Iris pigment epithelial cell (primary cell): ENCODE measurements at regions not wholly inside any gene's neighbourhood (a gene's known extent, or its start where the extent isn't known, plus 50 kb on each side); places are given as distances from the start of the nearest gene placed in this dataset.
"Not testable (repeated sequence)": the region's sequence is repeated elsewhere in the genome, so short reads cannot be mapped to it uniquely, and the experiment has no call there.

Experiments used
- DNase-seq: peaks from one replicate; pipeline ENCODE4 v3.0.0-alpha.2; 2011; ENCODE audit warnings: low read depth

DNA sequence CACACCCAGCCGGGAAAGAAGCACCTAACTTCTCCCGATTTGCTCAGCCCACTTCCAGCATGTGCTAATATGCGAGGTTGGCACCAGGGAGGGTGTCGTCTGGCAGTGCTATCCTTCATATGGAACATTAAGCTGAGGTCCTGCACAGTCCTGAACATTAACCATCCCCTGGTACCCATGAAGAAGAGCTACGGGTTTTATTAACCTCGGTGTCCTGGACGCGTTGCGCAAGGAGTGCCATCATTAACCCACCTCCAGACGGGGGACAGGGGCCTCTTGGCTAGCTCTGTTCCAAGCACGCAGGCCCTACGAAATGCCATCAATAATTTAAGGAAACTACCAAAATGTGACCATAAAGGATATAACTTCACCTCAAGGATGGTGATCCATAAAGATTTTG, 193.5 kb downstream of the MAF start:
- no peak for DNase-seq

DNA sequence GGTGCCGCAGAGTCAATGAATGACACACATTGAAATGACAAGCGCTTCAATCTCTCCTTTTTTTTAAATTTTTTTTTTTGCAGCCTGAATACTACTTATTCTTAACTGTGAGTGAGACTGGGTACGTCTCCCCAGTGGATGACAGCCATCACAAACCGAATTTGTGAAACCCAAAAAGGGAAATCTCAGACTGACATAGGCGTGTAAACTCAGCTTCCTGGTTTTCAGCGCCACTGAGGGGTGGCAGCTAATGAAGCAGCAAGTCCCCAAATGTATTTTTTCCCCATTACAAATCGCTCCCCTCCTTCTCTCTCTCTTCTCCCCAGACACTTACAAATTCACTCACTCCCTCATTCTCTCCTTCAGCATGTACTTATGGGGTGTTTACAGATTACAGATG, 196.0 kb downstream of the MAF start:
- DNase-seq, result no peak

DNA sequence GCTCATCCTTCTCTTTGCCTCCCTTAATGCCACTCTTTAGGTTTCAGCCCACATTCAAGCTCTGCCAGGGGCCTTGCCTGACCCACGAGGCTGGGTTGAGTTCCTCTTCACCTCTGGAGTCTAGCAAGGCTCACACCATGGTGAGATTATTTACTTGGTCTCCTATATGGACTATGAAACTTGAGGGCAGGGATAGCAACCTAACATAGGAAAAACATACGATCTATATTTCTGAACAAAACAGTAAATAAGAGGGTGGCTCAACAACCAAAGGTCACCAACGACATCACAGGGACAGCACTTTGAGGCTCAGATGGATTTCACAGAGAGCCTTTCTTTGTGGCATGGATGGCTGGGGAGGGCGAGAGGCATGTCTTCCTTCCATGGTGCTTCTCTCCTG, 197.0 kb downstream of the MAF start:
- DNase-seq, result no peak

DNA sequence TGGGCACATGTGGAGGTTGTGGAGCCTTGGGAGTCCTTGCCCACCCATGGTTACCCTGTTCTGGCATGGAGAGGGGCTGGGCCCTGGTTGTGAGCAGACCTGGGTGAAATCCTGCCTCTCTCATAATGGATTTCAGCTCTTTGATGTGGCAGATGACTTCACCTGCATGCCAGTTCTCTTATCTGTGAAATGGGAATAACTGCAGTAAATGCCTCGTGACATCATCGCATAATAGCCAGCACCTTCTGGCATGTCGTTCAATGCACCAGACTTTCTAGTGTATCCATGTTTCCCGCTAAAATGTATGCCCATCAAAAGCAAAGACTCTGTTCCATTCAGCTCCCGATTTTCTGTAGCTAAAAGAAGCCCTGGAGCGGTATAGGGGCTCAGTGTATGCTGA, 197.6 kb downstream of the MAF start:
- no peak for DNase-seq

DNA sequence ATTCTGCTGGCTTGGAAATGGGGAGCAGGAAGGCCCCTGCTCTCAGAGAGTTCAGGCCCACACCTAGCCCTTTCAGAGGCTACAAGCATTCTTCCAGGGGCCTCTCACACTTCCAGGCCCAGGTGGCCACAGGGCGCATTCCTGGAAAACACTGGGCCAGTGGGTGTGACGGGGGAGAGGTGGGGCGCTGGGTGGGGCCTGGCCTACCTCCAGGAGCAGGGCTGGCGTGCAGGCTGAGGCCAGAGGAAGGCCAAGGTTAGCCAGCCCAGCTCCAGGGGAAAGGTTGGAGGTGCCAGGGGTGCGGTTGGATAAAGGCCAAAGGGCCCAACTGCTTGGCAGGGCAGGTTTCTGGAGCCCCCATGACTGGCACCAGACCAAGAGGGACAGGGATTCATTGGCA, 198.2 kb downstream of the MAF start:
- DNase-seq, result no peak

DNA sequence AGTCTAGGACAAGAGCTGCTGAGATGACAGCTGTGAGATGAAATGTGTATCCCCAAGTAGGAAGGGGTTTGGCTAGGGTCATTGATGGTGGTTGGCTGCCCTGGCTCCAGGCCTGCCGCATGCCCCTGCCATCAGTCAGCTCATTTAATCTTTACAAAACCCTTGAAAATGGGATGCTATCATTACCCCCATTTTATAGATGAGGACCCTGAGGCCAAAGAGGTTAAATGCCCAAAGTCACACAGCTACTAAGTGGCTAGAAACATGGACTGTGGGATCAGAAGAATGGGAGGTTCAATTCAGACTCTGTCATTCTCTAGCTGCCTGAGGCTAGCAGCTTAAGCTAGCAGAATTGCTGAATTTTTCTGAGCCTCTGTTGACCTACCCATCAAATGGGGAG, 198.8 kb downstream of the MAF start:
- DNase-seq, result no peak

DNA sequence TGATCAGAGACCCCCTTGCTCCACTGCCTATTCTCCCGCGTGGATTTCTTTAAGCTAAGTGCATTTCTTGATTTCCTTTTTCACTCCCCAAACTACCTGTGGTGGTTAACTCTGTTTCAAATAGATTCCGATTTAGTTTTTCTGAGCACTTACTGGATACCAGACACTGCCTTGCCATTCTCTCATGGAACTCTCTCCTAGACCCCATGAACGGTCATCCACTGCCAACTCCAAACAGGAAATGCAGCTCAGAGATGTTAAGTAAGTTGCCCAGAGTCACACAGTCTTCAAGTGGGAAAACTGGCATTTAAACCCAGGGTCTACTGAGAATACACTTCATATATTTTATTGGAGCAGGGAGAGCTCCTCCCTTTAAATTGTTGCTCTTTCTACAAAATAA, 199.4 kb downstream of the MAF start:
- DNase-seq, result no peak

DNA sequence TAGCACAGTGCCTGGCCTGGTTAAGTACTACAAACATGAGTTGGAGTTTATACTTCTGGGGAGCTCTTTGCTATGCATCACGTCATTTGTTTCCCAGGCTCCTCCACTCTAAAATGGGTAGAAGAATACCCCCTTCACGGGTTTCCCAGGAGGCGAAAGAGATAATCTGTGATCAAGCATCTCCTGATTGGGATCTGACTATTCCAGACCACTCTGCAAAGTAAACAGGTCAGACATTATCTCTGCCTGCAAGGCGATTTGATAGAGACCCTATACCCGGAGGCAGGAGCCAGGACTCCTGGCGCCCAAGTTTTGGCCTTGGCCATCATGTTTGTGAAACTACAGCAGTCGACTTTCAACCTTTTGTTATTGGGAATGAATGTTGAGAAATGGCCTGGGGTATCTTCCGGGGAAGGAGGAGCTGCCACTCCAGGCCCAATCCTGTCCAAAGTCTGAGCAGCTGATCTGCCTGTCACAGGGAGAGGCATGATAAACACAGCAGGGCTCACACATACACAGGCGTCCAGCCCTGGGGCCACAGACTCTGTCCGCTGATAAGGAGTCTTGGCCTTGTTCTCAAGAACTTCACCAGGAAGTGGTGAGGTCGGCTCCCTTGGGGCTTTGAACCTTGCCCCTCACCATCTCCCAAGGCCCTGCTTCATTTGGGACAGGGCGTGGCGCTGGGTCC, 199.9 kb downstream of the MAF start:
- no peak for DNase-seq

DNA sequence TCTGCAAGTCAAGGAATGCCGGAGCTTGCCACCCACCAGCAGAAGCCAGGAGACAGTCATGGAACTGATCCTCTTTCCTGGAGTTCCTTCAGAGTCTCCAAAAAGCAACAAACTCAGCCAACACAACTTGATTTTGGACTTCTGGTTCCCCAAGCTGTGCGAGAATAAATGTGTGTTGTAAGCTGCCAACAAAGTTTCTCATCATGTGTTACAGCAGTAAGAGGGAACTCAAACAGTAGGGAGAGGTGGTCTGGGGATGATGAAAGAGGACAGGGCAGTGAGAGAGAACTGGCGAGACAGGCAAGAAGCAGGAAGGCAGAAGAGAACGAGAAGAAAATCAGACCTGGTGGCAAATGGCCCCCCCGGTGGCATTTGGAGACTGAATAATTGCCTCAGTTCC, 204.9 kb downstream of the MAF start:
- DNase-seq, result no peak

DNA sequence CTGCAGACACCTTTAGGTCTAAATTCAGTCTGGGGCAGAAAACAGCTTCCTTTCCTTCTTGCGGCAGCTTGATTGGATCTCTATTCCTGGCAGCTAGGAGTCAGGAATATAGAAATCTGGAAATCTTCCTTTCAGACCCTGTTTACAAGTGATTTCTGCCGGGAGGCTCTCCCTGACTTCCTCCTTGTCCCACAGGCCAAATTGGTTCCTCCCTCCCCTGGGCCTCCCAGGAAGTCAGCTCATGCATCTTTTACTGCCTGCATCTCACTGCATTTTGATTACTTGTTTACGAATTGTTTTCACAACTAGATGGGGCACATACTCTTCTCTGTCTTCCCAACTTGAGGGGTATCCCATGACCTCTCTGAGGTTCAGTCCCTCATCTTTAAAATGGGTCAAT, 206.3 kb downstream of the MAF start:
- no peak for DNase-seq

DNA sequence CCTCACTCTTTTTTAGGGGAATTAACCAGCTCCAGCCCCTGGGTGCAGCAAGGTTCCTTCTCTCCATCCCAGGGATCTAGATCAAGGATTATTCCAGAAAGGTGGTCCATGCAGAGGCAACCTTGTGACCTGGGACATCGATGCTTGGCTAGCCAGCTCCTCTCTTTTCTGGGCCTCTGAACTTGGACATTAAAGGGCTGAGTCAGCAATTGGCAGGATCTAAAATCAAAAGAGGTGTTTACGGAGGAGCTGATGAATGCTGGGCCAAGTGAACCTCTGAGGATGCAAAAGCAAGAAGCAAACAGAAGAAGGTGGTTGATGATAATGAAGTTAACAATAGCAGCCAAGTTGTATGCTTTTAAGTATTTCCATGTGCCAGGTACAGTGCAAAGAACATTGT, 207.0 kb downstream of the MAF start:
- no peak for DNase-seq

DNA sequence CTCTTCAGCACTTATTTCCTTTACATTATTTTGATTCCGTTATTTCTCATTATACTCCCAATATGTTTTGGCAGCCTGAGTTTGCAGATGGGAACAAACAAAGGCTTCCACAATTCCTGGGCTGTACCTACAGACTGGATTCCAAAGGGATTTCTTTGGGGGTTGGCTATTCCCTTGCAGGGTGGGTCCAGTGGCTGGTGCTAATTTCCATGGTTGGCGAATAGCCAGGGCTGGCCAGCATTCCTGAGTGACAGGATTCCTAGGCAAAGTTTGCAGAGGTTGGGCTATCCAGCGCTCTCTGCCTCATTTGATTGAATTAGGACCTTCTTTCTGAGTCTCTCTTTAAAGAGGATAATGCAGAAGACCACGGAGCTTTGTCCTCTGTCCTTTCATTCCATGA, 207.4 kb downstream of the MAF start:
- no peak for DNase-seq

DNA sequence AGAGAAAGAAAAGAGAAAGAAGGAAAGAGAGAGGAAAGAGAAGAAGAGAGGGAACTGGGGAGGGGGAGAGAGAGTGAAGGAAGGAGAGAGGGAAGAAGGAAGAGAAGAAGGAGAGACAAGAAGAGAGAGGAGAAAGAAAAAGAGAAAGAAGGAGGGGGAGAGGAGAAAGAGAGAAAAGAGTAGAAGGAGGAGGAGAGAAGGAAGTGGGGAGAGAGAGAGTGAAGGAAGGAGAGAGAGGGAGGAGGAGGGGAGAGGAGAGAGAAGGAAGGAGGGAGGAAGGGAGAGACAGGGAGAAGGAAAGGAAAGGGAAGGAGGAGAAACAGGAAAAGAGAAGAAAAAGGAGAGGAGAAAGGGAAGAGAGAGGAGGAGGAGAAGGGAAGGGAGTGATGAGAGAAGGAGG, 208.5 kb downstream of the MAF start:
- DNase-seq, result no peak

DNA sequence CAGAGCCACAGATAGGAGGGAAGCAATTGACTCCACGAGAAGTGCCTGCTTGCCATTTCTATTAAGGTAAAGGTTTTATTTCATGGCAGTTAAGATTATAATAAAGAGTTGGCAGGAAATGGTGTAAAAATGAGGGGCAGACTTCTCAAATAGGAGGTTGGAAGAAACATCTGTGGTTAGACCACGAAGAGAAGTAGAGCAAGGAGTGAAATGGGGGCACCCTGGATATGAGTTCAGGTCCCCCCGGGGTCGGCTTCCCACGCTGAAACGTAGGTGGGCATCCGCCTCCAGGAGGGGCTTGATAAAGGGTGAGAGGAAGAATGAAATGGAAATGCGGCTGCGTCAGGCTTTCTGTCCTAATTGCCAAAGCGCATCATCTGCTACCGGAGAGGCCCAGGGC, 209.1 kb downstream of the MAF start:
- no peak for DNase-seq

DNA sequence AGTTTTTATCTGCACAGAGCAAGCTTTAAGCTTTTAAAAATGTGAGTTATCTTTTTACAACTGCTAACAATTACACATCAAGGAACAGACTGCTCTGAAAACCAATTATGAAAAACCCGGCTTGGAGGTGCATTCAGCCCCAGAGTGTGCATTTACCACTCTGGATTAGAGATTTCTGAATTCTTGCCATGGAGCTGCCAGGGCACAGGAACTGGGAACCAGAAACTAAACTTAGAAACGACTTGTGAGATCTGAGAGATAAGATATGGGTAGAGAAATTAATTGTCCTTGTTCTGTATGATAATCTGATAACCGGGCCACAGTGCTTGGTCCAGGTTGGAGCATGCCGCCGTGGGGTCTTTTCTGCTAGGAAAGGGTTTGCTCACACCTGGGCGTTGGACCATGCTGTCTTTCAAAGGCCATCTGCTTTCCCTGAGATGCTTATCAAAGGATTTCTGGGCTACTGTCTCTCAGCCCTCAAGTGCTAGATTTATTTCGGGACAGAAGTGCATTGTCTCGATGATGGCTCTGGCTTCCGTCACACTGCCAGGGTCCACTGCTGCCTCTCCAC, 210.0 kb downstream of the MAF start:
- no peak for DNase-seq

DNA sequence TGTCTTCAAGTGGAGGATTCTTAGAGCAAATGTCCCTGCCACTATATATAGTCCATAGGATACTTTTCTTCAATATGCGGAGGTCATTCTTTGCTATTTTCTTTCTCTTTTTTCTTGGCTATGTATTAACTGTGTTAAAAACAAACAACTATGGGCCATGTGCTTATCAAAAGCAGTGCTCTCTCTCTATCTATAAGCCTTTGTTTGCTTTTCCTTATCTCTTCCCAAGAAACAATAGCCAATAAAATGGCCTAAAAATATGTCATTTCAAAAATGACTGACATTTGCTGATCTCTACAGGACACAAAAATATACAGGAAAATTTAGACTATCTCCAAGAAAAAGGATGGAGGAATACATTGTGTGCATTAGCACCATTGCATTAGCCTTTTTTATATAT, 212.1 kb downstream of the MAF start:
- DNase-seq, result no peak

DNA sequence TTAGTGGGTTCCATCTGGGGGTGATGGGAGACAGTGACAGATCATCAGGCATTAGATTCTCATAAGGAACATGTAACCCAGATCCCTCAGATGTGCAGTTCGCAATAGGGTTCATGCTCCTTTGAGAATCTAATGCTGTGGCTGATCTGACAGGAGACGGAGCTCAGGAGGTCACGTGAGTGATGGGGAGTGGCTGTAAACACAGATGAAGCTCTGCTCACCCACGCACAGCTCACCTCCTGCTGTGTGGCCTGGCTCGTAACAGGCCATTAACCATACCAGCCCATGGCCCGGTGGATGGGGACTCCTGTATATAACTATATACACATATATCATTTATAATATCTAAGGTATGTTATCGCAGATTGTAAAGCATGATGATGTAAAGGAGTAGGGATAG, 214.2 kb downstream of the MAF start:
- DNase-seq, result no peak

DNA sequence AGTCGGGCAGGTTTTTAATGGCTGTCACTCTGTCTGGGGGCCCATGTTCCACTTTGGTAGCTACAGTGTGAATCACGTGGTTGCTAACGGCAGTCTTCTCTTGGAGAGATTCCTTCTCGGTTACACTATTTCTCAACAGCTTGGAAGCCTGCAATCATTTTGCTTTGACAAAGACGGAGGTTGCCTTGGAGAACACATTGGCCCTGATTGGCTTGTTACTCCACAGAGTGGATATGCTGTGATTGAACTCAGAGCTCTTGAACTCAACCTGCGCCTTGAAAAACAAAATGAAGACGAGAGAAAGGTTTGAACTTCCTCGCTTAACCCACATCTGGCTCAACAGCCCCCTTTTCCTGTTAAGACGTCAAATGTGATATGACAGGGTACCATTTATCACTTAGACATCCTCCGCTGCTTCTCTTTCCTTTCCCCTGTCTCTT, 218.9 kb downstream of the MAF start:
- DNase-seq, result no peak

DNA sequence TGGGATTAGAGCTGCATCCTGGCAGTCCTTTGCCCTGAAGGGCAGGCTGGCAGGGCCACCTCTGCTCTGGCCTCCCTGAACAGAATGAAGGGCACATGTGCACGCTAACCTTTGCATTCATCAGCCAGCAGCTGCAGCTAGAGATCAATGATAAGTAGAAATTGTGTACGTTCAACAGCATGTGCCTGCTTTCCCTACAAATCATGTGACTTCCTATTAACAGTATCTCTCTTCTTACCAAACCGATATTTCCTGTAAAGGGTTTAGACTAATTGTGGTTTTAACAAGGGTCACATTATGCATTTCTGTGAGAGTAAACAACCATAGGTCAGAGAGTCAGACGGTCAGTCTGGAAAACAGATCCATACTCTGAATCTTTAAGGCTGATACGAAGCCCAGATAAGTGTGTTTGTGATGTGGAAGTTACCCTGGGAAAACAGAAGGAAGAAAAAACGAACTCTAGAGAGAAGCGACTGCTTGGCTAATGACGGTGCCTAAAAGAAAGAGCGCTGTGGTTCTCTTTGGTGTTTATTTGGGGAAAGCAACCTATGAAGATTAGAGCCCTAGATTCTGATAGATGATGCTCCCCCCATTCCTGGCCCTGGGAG, 219.4 kb downstream of the MAF start:
- DNase-seq, result no peak

DNA sequence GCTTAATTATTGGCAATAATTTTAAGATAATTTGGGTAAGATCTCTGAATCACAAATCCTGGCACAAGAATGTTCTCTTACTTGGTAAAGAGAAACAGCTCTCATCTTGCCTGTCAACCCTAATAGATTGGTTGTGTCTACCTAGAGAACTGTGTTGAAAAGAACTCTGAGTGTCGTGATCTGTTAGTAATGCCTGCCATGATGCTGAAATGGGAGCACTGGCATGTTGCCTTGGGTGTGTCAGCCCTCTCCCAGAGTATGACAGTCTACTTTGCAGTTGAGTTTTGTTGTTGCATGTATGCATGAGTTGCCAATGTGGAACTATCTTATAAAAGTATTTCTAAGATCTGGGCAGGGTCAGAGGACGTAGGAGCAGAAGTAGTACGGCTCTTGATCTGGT, 221.4 kb downstream of the MAF start:
- DNase-seq, result no peak

DNA sequence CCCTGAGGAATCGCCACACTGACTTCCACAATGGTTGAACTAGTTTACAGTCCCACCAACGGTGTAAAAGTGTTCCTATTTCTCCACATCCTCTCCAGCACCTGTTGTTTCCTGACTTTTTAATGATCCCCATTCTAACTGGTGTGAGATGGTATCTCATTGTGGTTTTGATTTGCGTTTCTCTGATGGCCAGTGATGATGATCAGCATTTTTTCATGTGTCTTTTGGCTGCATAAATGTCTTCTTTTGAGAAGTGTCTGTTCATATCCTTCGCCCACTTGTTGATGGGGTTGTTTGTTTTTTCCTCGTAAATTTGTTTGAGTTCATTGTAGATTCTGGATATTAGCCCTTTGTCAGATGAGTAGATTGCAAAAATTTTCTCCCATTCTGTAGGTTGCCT, 223.5 kb downstream of the MAF start:
- DNase-seq, result not testable (repeated sequence)

DNA sequence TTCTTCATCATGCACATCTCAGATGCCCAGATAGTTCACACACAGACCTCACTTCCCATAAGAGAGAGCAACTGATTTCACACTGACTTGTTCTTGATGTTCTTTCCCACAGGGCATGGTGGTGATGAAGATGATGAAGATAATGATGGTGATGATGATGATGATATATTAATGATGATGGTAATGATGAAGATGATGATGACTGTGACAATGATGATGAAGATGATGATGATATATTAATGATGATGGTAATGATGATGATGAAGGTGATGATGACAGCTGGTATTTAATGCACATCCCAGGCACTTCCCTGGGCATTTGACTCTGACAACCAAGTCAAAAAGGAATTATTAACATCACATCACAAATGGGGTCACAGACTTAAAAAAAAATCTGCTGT, 225.2 kb downstream of the MAF start:
- no peak for DNase-seq

DNA sequence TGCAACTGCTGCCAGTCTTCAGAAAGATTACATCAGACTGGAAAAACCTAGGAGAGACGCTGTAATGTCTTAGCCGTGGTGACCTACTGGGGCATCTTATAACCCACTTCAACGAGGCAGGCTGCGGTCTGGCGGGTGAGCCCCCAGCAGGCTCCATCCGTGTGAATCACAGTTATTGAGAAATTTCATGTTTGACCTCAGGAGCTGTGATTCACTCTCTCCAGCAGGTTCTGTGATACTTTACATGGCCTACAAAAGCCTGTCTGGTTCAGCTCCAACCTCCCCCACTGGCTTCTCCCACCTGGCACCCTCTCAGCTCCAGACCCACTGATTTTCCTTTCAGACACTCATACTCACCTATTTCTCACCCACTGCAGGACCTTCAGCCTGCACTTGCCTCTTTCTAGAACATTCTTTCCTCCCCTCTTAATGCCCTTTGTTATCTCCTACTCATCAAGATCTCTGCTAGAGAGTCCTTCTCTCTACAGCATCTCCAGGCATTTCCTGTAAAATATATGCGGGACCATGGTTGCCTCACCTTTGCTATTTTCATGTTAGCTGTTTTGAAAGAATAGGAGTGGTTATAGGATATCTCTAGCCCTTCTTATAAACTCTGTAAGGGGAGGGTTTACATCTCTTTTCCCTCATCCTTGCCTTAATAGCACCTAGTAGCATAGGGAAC, 227.9 kb downstream of the MAF start:
- DNase-seq, result peak; percentile 59
